GM23248 (cell line): ENCODE measurements at regions not wholly inside any gene's neighbourhood (a gene's known extent, or its start where the extent isn't known, plus 50 kb on each side); places are given as distances from the start of the nearest gene placed in this dataset.
"Not testable (repeated sequence)": the region's sequence is repeated elsewhere in the genome, so short reads cannot be mapped to it uniquely, and the experiment has no call there.

Experiments
- EZH2 ChIP-seq: fragments of 200-600 bp; sonication (generic); IDR thresholded peaks from 2 replicates; pipeline ENCODE4 v1.6.1; 2018; ENCODE audit warnings: antibody characterized with exemption, mild to moderate bottlenecking; ENCODE audit not compliant: insufficient read depth, poor library complexity, severe bottlenecking
- EZH2phosphoT487 ChIP-seq: fragments of 200-600 bp; sonication (generic); IDR thresholded peaks from 2 replicates; pipeline ENCODE4 v1.6.1; 2018; ENCODE audit warnings: antibody characterized with exemption, moderate library complexity, mild to moderate bottlenecking, low read depth; ENCODE audit not compliant: insufficient read depth

DNA sequence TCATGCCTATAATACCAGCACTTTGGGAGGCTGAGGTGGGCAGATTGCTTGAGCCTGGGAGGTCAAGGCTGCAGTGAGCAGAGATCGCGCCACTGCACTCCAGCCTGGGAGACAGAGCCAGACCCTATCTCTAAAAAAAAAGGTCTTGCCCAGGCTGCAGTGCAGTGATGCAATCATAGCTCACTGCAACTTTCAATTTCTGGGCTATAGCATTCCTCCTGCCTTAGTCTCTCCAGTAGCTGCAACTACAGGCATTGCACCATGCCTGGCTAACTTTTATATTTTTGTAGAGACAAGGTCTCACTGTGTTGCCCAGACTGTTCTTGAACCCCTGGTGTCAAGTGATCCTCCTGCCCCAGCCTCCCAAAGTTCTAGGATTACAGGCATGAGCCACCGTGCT, 90.4 kb upstream of the TSC22D1 start:
- TF ChIP-seq EZH2phosphoT487, EZH2: not testable (repeated sequence)
